Activated T-cell treated with anti-CD3 and anti-CD28 coated beads for 24 hours (primary cell): ENCODE measurements at regions not wholly inside any gene's neighbourhood (a gene's known extent, or its start where the extent isn't known, plus 50 kb on each side); places are given as distances from the start of the nearest gene placed in this dataset.

Source experiments
- DNase-seq: peaks from one replicate; pipeline ENCODE4 v3.0.0-alpha.2; 2020; ENCODE audit warnings: low read depth

- DNase-seq = no peak
These were observed 411.7 kb downstream of the EPM2A start for GRCh38 chr6:145323646-145324045.

DNA sequence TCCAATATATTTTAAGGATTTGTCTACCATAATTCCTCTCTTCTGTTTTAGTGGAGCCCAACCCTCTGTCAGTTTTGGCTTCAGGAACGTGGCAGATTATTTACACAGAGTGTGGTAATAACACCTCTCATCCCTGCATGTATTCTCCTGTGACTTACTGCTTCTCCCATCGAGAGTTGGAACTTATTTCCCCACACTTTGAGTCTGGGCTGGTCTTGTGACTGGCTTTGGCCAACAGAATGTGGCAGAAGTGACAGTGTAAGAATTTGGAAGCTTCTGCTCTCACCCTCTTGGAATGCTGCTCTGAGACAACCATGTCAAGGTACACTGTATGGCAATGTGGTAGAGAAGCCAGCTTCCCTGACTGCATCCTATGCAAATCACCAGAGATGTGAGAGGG is 407.7 kb downstream of the EPM2A start:
- no peak for DNase-seq

GRCh38 chr6:145329257-145329656 is 406.1 kb downstream of the EPM2A start:
- no peak for DNase-seq

DNA sequence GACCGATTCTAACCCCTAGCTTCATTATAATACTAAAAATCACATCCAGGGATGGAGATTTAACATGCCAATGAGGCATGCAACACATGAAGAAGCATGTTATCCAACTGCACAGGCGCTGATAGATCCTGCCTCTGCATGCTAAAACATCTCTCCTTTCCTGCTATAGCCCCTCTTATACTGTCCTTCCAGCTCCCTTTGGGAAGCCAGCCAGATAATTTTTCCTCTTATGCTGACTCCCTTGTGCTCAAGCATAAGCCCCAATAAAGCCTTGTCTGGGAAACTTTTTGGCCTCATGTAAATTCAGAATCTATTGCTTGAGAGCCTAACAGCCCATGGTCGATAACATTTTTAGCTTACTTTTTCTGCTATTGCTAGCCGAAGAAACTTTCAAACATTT is 404.3 kb downstream of the EPM2A start:
- DNase-seq = no peak

GRCh38 chr6:145332011-145332410 is 403.3 kb downstream of the EPM2A start:
- DNase-seq = no peak

DNA sequence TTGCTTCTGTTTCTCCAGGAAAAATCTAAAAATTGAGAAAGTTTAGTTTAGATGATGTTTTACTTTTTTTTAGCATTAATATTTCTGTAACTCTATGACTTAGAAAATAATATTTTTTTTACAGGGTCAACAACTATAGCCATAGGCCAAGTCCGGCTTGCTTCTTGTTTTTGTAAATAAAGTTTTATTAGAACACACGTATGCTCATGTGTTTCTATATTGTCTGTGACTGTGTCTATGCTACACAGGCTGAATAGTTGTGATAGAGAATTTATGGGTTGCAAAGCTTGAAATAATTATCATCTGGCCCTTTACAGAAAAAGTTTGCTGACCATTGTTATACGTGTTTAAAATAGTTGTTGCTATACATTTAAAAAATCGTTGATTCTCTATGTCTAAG is 399.2 kb downstream of the EPM2A start:
- no peak for DNase-seq

DNA sequence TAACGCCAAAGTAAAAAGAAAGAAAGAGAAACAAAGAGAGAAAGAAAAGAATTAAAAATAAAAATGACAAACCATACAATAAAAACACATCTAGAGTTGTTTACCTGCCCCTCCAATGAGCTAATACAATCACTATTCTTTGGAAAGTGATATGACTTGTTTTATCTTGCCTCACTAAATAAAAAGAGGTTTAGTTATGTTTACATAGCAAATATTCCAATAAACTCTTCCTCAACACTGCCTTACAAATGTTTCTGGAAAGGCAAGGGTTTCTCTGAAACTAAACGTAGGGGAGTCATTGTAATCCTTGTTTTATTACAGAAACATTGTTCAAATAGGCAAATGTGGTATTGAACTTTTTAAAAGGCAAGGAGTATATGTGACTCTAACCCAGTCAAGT is 396.2 kb downstream of the EPM2A start:
- no peak for DNase-seq

GRCh38 chr6:145340256-145340655 is 395.1 kb downstream of the EPM2A start:
- DNase-seq = no peak

GRCh38 chr6:145345094-145345493 is 390.2 kb downstream of the EPM2A start:
- DNase-seq = no peak

DNA sequence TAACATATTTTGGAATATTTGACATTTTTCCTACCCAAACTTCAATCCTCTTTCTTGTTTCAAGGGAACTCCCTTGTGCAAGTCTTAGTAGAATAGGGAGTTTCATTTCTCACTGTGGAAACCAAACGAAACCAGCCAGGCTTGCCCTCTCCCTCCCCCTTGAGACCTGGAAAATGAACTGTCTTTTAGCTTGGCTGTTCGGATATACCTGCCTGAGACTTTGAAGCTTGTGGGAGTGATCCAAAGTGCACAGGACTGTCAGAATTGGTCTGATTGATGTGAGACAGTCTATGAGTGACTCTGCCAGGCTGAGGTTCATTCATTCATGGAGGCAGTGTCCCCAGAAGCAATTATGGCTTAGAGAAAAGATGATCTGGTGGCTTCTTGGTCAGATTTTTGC is 388.1 kb downstream of the EPM2A start:
- no peak for DNase-seq

DNA sequence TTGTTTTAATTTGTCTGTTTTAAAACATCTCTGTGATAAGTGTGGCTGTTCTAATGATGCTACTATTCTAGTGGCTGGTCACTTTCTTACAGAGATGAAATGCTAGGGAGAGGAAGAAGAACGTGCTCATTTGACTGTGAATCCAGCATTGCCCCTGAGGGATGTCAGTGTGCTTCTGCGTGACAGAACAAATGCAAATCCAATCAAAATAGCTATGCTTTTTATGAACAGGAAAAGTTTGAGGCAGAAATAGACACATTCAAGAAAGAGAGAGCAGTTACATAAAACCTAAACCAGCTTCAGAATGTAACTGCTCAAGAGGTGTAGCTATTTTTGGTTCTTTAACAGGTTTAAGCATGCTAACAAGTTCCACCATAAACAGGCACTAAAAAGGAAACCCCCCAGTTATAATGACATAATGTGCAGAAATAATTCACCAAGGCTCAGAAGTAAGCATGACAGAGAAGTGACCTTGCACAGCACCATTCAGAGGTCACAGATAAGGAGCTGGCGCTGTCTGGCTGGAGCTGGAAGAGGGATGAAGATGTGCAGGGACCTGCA is 385.3 kb downstream of the EPM2A start:
- no peak for DNase-seq

GRCh38 chr6:145350928-145351327 is 384.4 kb downstream of the EPM2A start:
- DNase-seq = no peak

- DNase-seq = no peak
These were observed 382.8 kb downstream of the EPM2A start for GRCh38 chr6:145352382-145353080.

DNA sequence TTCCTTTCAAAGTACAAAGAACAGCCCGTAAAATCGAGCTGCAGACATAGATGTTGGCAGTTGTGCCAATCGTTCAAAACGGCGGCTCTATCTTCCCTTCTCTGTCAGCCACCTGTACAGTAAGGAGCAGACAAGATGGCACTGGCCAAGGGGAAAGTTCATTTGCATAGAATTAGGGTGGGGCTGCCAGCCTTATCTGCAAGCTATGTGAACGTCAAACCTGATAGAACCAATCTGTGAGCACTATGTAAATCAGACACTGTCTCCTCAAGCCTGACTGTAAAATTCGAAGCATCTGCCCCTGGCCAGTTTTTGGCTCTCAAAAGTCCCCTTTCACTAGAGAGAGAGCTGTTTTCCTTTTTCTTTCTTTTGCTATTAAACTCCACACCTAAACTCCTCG is 374.5 kb downstream of the EPM2A start:
- DNase-seq = no peak

DNA sequence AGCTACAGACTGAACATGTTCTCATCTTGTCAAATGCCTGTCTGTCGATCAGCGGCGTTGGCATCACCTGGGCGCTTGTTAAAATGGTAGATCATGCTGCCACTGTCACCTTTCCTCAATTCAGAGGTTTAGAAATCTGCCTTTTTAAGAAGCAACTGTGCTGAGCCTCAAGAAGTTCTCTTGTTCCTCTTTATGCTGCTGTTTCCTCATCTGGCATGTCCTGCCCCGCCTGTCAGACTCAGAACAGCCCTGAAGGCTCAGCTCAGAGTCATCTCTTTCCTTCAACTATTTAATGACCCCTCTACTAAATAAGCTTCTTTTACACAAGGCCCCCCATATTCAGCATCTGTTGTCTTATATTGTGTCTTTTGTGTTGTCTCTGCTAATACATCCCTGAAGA is 368.2 kb downstream of the EPM2A start:
- no peak for DNase-seq

DNA sequence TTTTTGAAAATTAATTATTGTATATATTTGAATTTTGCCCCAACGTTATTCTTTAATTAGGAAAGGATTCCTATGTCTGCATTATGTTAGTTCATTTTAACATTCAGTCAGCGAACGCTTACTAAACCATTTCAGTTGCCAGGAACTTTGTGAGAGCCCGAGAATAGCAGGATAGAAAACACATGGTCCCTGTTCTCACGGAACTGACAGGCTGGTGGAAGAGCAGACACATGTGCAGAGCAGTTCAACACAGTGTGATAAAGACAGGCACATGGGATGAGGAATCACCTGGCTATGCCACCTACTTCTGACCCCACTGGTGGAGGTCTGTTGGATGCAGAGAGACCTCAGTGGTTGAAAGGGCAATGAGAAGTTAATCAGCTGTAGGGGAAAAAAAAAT is 367.2 kb downstream of the EPM2A start:
- no peak for DNase-seq

GRCh38 chr6:145370559-145370958 is 364.8 kb downstream of the EPM2A start:
- DNase-seq = no peak

- no peak for DNase-seq
These were observed 362.6 kb downstream of the EPM2A start for GRCh38 chr6:145372671-145373151.

DNA sequence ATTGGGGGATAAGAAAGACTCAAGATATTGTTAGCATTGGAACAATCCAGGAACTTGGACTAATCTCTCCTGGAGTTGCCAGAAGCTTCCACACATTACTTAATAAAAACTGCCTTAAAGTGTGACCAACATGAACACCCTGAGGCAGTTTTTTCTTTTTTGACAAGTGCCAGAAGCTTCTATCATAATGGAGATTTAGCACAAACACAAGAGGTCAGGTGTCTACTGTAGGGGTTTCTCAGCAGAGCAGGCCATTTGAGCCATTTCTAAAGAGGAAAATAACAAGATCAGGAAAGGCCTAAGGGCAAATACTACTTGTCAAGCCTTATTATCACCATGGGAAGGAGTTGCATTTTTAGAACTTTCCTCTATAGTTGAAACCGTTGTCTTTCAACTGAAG is 361.5 kb downstream of the EPM2A start:
- DNase-seq = no peak

- no peak for DNase-seq
These were observed 360.8 kb downstream of the EPM2A start for GRCh38 chr6:145374570-145374969.

- DNase-seq = no peak
These were observed 359.8 kb downstream of the EPM2A start for GRCh38 chr6:145375502-145375901.

- DNase-seq = no peak
These were observed 355.1 kb downstream of the EPM2A start for GRCh38 chr6:145380186-145380585.

DNA sequence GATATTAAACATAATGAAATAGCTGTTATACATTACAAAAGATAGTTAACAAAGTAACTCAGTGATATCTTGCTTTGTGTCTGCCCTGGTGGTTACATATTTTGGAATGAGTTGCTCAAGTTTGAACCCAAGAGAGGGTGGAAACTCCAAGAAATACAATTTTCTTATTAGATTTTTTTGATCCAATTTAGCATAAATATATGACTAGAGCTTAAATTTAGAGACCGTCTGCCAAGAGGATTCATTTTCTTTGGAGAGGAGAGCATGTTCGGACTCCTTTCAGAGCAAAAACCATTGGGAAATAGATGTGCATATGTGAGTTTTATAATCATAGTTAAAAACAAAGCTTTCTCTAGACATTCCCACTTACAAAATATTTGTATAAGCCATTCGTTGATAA is 353.4 kb downstream of the EPM2A start:
- no peak for DNase-seq

- DNase-seq = no peak
These were observed 351.9 kb downstream of the EPM2A start for GRCh38 chr6:145383428-145383827.
